ENCODE measurements at regions not wholly inside any gene's neighbourhood (a gene's known extent, or its start where the extent isn't known, plus 50 kb on each side); places are given as distances from the start of the nearest gene placed in this dataset.
"Not testable (repeated sequence)": the region's sequence is repeated elsewhere in the genome, so short reads cannot be mapped to it uniquely, and the experiment has no call there.

DNA sequence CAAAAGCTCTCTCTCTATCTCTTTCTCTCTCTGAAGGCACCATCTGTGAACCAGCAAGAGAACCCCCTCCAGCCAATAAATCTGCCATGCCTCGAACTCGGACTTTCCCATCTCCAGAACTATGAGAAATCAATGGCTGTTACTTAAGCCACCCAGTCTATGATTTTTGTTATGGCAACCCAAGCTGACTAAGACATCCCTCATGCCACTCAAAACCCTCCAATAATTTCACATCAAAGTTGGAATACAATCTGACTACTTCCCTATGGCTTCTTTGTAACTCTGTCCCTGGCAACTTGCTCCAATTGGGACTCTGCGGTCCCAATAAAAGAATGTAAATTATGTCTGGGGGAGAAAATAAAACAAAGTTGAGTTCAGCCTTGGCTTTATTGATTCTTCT, 265.7 kb downstream of the SHOX start:
- no peak for DNase-seq (ENCODE audit: low read depth)

DNA sequence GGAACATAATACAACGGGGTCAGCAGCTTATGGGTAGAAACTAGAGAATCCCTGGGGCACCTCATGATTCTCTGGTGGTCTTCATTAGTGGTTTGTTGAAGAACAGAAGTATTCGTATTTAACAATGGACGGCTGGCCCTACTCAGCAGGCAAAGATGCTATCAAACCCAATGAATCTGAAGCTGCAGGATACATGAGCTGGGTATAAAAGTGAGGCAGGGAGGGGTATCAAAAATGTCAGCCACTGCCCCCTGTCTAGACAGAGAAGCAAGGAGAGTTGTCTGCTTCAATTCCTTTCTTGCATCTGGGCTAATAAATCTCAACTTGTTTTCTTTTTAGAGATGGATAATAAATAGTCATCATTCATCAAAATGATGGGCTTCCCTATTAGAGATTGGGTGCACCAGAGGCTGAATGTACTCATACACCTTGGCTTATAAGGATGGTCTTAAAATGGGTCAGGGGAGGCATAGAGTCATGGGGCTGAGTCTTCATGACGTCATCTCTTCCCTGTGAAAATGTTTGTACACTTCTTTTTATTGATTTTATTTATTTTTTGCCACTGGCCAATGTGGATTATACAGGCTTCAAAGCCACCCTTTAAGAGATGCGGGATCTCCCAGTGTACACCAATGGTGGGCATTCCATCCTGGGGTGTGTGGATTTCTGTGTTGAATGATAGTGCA, 259.5 kb downstream of the SHOX start:
- DNase-seq (ENCODE audit: low read depth): no peak

- not testable (repeated sequence) for DNase-seq (ENCODE audit: low read depth)
Measured at GRCh38 chrX:887724-888123, 257.1 kb downstream of the SHOX start.

DNA sequence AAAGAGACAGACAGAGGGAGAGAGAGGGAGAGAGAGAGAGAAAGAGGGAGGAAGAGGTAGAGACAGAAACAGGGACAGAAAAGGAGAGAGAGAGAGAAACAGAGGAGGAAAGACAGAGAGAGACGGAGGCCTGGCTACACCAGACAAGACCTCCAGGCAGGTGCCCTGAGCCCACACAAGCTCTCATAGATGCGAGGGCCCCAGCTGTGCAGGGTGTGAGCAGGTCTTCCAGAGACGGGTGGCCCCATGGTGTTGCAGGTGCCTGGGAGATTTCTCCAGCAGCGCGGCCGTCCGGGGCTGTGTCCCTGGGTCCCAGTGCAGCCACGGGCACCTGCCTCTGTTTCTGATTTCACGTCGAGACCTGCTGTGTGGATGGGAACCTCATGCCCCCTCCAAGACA, 253.0 kb downstream of the SHOX start:
- DNase-seq (ENCODE audit: low read depth): no peak

- DNase-seq (ENCODE audit: low read depth): not testable (repeated sequence)
Measured at GRCh38 chrX:879756-880698, 249.4 kb downstream of the SHOX start.

- no peak for DNase-seq (ENCODE audit: low read depth)
Measured at GRCh38 chrX:874061-874460, 243.5 kb downstream of the SHOX start.

DNA sequence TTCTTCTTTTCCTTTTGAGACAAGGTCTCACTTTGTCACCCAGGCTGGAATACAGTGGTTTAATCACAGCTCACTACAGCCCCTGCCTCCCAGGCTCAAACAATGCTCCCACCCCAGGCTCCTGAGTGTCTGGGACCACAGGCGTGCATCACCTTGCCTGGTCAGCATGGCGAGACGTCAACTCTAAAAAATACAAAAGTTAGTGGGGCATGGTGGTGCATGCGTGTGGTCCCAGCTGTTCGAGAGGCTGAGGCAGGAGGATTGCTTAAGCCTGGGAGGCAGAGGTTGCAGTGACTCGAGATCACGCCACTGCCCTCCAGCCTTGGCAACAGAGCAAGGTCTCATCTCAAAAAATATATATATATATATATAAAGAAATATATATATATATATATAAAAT, 242.4 kb downstream of the SHOX start:
- no peak for DNase-seq (ENCODE audit: low read depth)

DNA sequence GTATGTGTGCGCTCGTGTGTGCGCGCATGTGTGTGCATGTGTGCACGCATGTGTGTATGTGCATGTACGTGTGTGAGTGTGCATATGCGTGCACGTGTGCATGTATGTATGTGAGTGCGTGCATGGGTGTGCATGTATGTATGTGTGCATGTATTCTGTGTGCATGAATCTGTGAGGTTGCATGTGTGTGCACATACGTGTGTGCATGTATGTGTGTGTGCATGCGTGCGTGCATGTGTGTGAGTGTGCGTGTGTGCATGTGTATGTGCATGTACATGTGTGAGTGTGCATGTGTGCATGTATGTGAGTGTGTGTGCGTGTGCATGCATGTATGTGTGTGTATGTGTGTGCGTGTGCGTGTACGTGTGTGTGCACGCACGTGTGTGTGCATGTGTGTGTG, 241.5 kb downstream of the SHOX start:
- DNase-seq (ENCODE audit: low read depth): no peak

DNA sequence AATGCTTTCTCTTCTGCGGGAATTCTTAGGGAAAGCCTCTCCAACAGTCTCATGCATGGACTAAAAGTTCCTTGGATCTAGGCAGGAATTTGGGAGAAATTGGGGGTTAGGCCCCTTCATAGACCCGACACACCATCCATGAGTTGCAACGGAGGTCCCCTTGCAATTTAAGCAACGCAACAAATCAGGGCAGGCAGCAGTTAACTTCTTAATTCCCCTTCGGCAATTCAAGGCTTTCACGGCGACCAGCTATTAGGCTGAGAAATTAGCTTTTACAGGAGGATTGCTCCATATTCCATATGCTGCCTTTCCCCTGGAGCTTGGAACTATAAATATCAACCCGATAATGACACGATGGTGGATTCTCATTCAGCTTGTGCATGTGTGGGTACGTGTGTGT, 241.0 kb downstream of the SHOX start:
- no peak for DNase-seq (ENCODE audit: low read depth)

GRCh38 chrX:867966-868647, 237.5 kb downstream of the SHOX start:
- no peak for DNase-seq (ENCODE audit: low read depth)

DNA sequence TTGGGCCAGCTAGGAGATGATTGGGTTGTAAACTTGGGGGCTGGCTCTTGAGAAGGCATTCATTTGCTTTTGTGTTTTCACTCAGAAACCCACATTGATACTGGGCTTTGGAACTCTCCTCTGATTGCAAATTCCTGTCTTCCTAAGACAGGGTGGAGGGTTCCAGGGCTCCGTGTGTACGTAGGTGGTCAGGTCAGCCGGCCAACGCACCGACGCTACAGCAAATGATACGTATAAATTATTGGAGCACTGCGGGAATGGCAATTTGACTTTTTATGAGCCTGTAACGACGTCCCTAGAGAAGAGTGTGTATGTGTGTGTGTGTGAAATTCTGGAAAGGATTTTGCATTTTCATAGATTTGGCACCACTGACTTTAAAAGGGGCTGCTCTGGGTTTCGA, 236.9 kb downstream of the SHOX start:
- no peak for DNase-seq (ENCODE audit: low read depth)

DNA sequence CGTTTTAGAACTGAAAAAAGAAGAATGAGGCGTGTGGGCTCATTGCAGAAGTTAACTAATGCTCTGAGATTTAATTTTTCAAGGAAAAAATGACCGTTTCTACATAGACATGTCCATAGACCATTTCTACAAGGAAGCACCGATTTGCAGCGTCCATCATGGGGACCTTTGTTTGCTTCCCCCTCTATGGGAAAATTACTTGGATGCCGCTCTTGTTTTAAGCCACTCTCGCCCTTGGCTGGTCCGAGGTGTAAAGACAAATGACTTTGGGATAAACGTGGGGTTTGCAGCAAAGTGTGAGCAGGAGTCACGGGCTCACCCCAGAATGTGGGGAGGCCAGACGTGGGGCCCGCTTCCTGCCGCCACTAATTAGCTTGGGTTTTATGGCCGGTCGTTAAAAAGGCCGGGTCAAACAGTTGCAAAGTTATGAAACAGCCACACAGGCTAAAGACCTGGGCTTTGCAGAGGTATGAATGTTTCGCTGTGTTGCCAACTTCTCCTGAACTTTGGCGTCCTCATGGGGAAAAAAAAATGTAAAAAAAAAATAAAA, 235.9 kb downstream of the SHOX start:
- no peak for DNase-seq (ENCODE audit: low read depth)

DNA sequence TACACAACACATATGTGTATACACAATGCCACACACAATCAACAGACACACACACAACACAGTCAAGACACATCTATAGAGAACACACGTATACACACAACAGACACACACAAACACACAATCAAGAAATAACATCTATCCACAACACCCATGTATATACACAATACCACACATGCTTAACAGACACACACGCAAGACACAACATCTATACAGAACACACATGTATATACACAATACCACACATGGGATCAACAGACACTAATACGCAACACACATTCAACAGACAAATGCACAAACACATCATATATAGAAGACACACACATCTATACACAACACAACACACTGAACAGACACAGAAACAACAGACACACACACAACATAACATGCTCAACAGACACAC, 234.8 kb downstream of the SHOX start:
- DNase-seq (ENCODE audit: low read depth): no peak

DNA sequence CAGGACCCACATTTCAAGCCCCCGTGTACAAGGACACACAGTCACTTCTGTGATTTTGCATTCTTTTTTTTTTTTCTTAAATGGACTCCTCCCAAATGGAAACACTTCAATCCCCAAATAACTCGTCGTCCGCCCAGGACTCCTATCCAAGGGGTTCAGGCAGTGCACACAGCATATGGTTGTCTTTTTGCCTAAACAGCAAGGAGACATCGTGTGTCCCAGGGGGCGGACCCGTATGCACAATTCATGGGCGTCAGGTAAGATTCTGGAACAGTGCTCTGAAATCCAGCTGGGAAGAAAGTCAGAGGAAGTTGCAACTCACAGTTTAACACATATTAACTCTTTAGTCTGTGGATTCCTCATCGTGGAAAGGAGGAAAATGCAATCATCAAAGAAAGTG, 231.3 kb downstream of the SHOX start:
- no peak for DNase-seq (ENCODE audit: low read depth)

GRCh38 chrX:861340-861890, 230.8 kb downstream of the SHOX start:
- no peak for DNase-seq (ENCODE audit: low read depth)

DNA sequence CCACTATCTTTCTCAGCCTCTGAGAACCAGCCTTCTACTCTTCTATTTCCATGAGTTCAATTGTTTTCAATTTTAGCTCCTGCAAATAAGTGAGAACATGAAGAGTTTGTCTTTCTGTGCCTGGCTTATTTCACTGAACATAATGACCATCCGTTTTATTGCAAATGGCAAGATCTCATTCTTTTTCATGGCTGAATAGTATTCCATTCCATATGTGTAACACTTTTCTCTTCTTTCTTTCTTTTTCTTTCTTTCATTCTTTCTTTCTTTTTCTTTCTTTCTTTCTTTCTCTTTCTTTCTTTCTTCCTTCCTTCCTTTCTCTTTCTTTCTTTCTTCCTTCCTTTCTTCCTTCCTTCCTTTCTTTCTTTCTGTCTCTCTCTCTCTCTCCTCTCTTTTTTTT, 228.7 kb downstream of the SHOX start:
- DNase-seq (ENCODE audit: low read depth): no peak

DNA sequence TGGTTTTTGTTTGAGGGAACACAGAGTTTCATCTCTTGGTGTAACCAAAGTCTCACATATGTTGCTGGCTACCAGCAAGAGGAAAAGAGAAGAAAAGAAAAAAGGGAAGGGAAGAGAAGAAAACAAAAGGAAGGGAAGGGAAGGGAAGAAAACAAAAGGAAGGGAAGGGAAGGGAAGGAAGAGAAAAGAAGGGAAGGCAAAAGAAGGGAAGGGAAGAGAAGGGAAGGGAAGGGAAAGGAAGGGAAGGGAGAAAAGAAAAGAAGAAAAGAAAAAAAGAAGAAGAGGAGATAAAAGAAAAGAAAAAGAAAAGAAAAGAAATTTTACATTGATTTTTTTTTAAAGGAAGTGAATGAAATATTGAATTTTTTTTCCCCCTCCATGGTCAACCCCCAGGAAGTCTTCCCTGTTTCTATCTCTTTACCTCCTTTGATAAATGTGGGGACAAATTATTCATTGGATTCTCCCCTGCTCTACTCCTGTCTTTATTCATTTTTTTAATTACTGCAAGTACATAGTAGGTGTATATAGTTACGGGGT, 228.0 kb downstream of the SHOX start:
- no peak for DNase-seq (ENCODE audit: low read depth)

- no peak for DNase-seq (ENCODE audit: low read depth)
Measured at GRCh38 chrX:857376-857775, 226.8 kb downstream of the SHOX start.

DNA sequence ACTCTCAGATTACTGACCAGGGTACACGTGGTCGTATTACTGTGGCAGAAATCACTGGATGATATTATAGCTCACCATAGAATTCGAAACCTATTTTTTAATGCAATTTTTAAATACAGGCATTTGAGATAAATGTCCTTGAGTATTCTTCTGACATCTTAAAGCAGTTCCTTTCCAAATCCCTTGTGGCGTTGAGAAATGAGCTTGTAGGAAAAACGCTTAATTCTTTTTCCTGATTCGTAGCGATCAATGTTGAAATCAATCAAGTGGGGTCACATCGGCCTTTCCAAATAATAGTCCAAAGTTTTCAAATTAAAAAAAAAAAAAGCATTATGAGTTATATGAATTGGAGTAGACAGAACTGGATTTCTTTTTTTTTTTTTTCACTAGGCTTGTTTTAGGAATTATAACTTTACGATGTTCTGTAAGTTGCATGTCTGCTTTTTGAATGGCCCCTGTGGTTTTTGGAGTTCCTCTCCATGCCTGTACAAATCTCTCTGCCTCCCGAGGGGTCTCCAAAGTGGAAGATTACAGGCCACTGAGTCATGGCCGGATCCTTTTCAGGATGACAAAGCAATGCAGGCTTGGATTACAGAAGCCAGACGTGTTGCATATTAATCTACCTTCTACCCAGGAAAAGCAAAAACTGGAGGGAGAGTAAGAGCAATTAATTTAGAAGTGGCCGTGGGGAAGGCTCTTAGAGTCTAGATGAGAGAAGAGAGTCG, 226.1 kb downstream of the SHOX start:
- DNase-seq (ENCODE audit: low read depth): peak; percentile 49

DNA sequence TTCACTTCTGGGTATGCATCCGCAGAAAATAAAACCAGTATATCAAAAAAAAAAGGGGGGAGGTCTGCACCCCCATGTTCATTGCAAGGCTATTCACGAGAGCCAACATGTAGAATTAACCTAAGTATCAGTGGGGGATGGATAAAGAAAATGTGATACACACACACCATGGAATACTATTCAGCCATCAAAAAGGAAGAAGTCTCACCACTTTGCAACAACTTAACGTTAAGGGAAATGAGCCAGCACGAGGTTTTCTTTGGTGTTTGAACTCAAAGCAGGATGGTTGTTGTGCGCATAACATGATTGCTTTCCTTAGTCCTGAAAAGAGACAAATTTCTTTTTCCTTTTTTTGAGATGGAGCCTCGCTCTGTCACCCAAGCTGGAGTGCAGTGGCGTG, 222.7 kb downstream of the SHOX start:
- no peak for DNase-seq (ENCODE audit: low read depth)

- DNase-seq (ENCODE audit: low read depth): no peak
Measured at GRCh38 chrX:850471-850916, 219.9 kb downstream of the SHOX start.

Measured in stromal cell of bone marrow (primary cell).